Endothelial cell of umbilical vein (primary cell): ENCODE measurements at regions not wholly inside any gene's neighbourhood (a gene's known extent, or its start where the extent isn't known, plus 50 kb on each side); places are given as distances from the start of the nearest gene placed in this dataset.

ENCODE experiments used
- BruUV-seq: library from RNA; stranded (reverse); fragments of 400-500 nt; replicated peaks from 2 replicates; lab custom pipeline; 2021; lab: Mats Ljungman, UMichigan
- CTCF ChIA-PET: fragments of 300-600, 350-600 bp; sonication (Branson Sonifier 250); formaldehyde crosslinking; loops from one replicate; lab custom pipeline; 2021; ENCODE audit warnings: antibody characterized with exemption, inconsistent platforms; lab: Charles Lee
- POLR2A ChIA-PET: fragments of 300-600, 350-600 bp; sonication (Branson Sonifier 250); formaldehyde crosslinking; loops from one replicate; lab custom pipeline; 2021; ENCODE audit warnings: antibody characterized with exemption, inconsistent platforms; lab: Charles Lee
- DNase-seq: peaks from one replicate; pipeline ENCODE4 v3.0.0-alpha.2; 2011; ENCODE audit warnings: low read depth, low spot score
- FAIRE-seq: peaks from 2 replicates; lab custom pipeline; 2011; peaks lifted over from hg19 to GRCh38; lab: Jason Lieb, UNC
- H2AFZ ChIP-seq: 2 replicates; pipeline ENCODE4 v1.6.0; 2012; ENCODE audit warnings: low read depth, low read length, control low read depth, inconsistent platforms
- H3K27ac ChIP-seq: 2 replicates; pipeline ENCODE4 v1.5.1; 2011; ENCODE audit warnings: low read depth, mild to moderate bottlenecking, control low read depth, low read length, moderate library complexity; ENCODE audit not compliant: insufficient read depth
- H3K27me3 ChIP-seq, 2 experiments: 2 replicates each; pipeline versions ENCODE4 v1.6.0 to v1.6.1; 2011; ENCODE audit warnings: low read length in 2 of 2, mixed read lengths in 1 of 2; ENCODE audit not compliant: control insufficient read depth in 2 of 2, insufficient read depth in 2 of 2
- H3K36me3 ChIP-seq, 2 experiments: 2 replicates in 1 of 2; 3 replicates in 1 of 2; pipeline ENCODE4 v1.5.1; 2011; ENCODE audit warnings: low read length in 2 of 2, mild to moderate bottlenecking in 1 of 2, moderate library complexity in 1 of 2; ENCODE audit not compliant: control insufficient read depth in 2 of 2, insufficient read depth in 2 of 2; ENCODE audit errors: extremely low read depth in 1 of 2
- H3K4me1 ChIP-seq: 3 replicates; pipeline ENCODE4 v1.5.1; 2011; ENCODE audit warnings: mild to moderate bottlenecking, low read length; ENCODE audit not compliant: control insufficient read depth, insufficient read depth; ENCODE audit errors: extremely low read depth
- H3K4me2 ChIP-seq: 2 replicates; pipeline ENCODE4 v1.6.1; 2011; ENCODE audit warnings: low read length, control low read depth, mixed read lengths; ENCODE audit not compliant: insufficient read depth
- H3K4me3 ChIP-seq, 3 experiments: fragments of 200-600 bp in 1 of 3; sonication (generic), shearing (Covaris generic) in 1 of 3; replicated peaks in 1 of 3; 2 replicates each; pipeline ENCODE4 v1.5.1; 2011 to 2016; ENCODE audit warnings: control low read depth in 3 of 3, low read length in 3 of 3, mild to moderate bottlenecking in 2 of 3, inconsistent platforms in 1 of 3, low read depth in 1 of 3, moderate library complexity in 1 of 3; ENCODE audit not compliant: insufficient read depth in 1 of 3
- H3K79me2 ChIP-seq: 2 replicates; pipeline ENCODE4 v1.6.0; 2012; ENCODE audit warnings: low read length, inconsistent platforms; ENCODE audit not compliant: control insufficient read depth, insufficient read depth
- H3K9ac ChIP-seq: replicated peaks from 2 replicates; pipeline ENCODE3; 2011; ENCODE audit warnings: low read length, control low read depth; ENCODE audit not compliant: insufficient read depth; ENCODE audit errors: extremely low read depth
- H3K9me1 ChIP-seq: replicated peaks from 3 replicates; pipeline ENCODE4 v1.6.0; 2011; ENCODE audit warnings: mild to moderate bottlenecking, low read length; ENCODE audit not compliant: control insufficient read depth, insufficient read depth; ENCODE audit errors: extremely low read depth
- H3K9me3 ChIP-seq: replicated peaks from 2 replicates; pipeline ENCODE4 v1.5.1; 2012; ENCODE audit warnings: low read length, inconsistent platforms; ENCODE audit not compliant: control insufficient read depth, insufficient read depth
- H4K20me1 ChIP-seq: replicated peaks from 2 replicates; pipeline ENCODE3; 2011; ENCODE audit warnings: mild to moderate bottlenecking, low read length; ENCODE audit not compliant: control insufficient read depth, insufficient read depth; ENCODE audit errors: extremely low read depth
- CTCF ChIP-seq, 2 donors: IDR thresholded peaks; 1 replicate in 1 of 2; 2 replicates in 1 of 2; pipeline ENCODE4 v1.5.1; 2011; ENCODE audit warnings: low read length in 2 of 2, mild to moderate bottlenecking in 2 of 2, moderate library complexity in 2 of 2, control low read depth in 1 of 2, inconsistent platforms in 1 of 2, low read depth in 1 of 2; ENCODE audit not compliant: insufficient read depth in 1 of 2; ENCODE audit errors: extremely low read depth in 1 of 2
- EZH2 ChIP-seq: IDR thresholded peaks from 2 replicates; pipeline ENCODE4 v1.6.1; 2012; ENCODE audit warnings: borderline replicate concordance, low read depth, mild to moderate bottlenecking, moderate library complexity, low read length, inconsistent platforms; ENCODE audit not compliant: severe bottlenecking
- FOS ChIP-seq: IDR thresholded peaks from 2 replicates; pipeline ENCODE4 v1.6.1; 2011; ENCODE audit warnings: mild to moderate bottlenecking, low read length, moderate library complexity, borderline replicate concordance; ENCODE audit not compliant: insufficient read depth
- GATA2 ChIP-seq: IDR thresholded peaks from 2 replicates; pipeline ENCODE4 v1.7.0; 2011; ENCODE audit warnings: low read depth, mild to moderate bottlenecking, moderate library complexity, mixed read lengths, low read length; ENCODE audit not compliant: insufficient read length, insufficient read depth
- JUN ChIP-seq: IDR thresholded peaks from 2 replicates; pipeline ENCODE4 v1.6.1; 2011; ENCODE audit warnings: borderline replicate concordance, low read depth; ENCODE audit not compliant: insufficient read length, insufficient read depth
- MAX ChIP-seq: IDR thresholded peaks from 2 replicates; pipeline ENCODE4 v1.6.1; 2011; ENCODE audit not compliant: insufficient read depth, insufficient read length
- MYC ChIP-seq: IDR thresholded peaks from one replicate; pipeline ENCODE4 v1.6.1; 2011; ENCODE audit warnings: mild to moderate bottlenecking, low read depth, low read length
- POLR2A ChIP-seq: IDR thresholded peaks from 2 replicates; pipeline ENCODE4 v1.6.1; 2012; ENCODE audit warnings: low read depth, mild to moderate bottlenecking, control low read depth, low read length
- POLR2AphosphoS5 ChIP-seq: IDR thresholded peaks from 2 replicates; pipeline ENCODE4 v1.6.1; 2012; ENCODE audit warnings: low read depth, mild to moderate bottlenecking, control low read depth, low read length, moderate library complexity; ENCODE audit not compliant: insufficient read depth
- dilution Hi-C: fragments of 300-500 bp; cut with MboI; formaldehyde crosslinking; loops from one replicate; pipeline ENCODE4 v1.15.0; 2019; ENCODE audit warnings: low sequenced_read_pairs; ENCODE audit not compliant: extremely low pct_ligation_motif_present
- intact Hi-C: fragments of 100-400 bp; cut with micrococcal nuclease; formaldehyde crosslinking; loops from one replicate; pipeline ENCODE4 v1.10.0; 2022

DNA sequence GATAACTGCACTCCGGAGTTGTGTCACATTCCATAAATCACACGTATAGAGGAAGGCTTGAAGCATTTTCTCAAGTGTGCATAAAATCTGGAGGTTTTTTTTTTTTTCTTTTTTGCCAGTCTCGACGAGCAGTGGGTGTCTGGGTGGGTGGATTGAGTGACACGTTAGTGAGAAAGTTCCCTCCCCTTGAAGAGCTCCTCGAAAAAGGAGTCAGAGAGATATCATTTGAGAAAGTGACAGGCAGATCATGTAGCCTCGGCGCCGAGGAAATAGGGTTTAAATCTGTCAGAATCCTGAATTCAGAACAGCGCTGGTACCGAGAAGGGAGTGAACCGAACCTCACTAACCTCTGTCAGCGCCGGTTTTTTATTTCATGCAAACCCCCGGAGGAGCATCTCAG is 269.5 kb upstream of the ARID1B start:
- no peak for TF ChIP-seq POLR2A
- TF ChIP-seq MYC, result no peak
- TF ChIP-seq CTCF (IDR thresholded peaks at IDR 0.05; ENCODE audit: extremely low read depth in 1 of 2, insufficient read depth in 1 of 2, low read depth in 1 of 2, low read length in 2 of 2), result no peak
- TF ChIP-seq EZH2, result no peak
- TF ChIP-seq FOS, result no peak
- no peak for TF ChIP-seq MAX
- no peak for TF ChIP-seq GATA2
- no peak for TF ChIP-seq POLR2AphosphoS5
- TF ChIP-seq JUN, result no peak
- Histone ChIP-seq H3K4me2 (no peak overlapping the region), H3K9me1 (no peaks in the 10 kb centered on the region), H3K36me3 (no peaks in the 10 kb centered on the region), H3K4me1 (no peaks in the 10 kb centered on the region), H3K9ac (no peak overlapping the region), H2AFZ (no peak overlapping the region), H4K20me1 (no peaks in the 10 kb centered on the region), H3K9me3 (no peaks in the 10 kb centered on the region), H3K27ac (no peak overlapping the region), H3K79me2 (no peaks in the 10 kb centered on the region), H3K4me3 (no peak overlapping the region), H3K27me3 (no peaks in the 10 kb centered on the region)
- POLR2A ChIA-PET, result no interaction called here
- DNase-seq, result no peak
- no TSS peak for BruUV-seq
- dilution Hi-C loops (no loop called here), intact Hi-C loops (no loop called here)
- FAIRE-seq, result no peak
- CTCF ChIA-PET, result interaction anchor here (1.1 kb wide), 1 partner anchor 13 kb away, joined by 3 read pairs; no protein-coding TSS in a partner anchor
